GM06990 (cell line): ENCODE measurements at regions not wholly inside any gene's neighbourhood (a gene's known extent, or its start where the extent isn't known, plus 50 kb on each side); places are given as distances from the start of the nearest gene placed in this dataset.

Experiments
- DNase-seq: peaks from one replicate; pipeline ENCODE4 v3.0.0-alpha.2; 2011; ENCODE audit not compliant: insufficient read length; ENCODE audit errors: extremely low read depth
- H3K27me3 ChIP-seq: replicated peaks from 2 replicates; pipeline ENCODE4 v1.6.0; 2011; ENCODE audit warnings: low read length; ENCODE audit not compliant: control insufficient read depth, insufficient read depth
- H3K36me3 ChIP-seq: 2 replicates; pipeline ENCODE4 v1.5.1; 2011; ENCODE audit warnings: low read length; ENCODE audit not compliant: control insufficient read depth, insufficient read depth
- H3K4me3 ChIP-seq: replicated peaks from 2 replicates; pipeline ENCODE4 v1.5.1; 2011; ENCODE audit warnings: low read depth, mild to moderate bottlenecking, control low read depth, low read length
- CTCF ChIP-seq: IDR thresholded peaks from 2 replicates; pipeline ENCODE4 v1.5.1; 2011; ENCODE audit warnings: low read length, control low read depth, mild to moderate bottlenecking, inconsistent platforms; ENCODE audit not compliant: insufficient read depth, poor library complexity, severe bottlenecking

DNA sequence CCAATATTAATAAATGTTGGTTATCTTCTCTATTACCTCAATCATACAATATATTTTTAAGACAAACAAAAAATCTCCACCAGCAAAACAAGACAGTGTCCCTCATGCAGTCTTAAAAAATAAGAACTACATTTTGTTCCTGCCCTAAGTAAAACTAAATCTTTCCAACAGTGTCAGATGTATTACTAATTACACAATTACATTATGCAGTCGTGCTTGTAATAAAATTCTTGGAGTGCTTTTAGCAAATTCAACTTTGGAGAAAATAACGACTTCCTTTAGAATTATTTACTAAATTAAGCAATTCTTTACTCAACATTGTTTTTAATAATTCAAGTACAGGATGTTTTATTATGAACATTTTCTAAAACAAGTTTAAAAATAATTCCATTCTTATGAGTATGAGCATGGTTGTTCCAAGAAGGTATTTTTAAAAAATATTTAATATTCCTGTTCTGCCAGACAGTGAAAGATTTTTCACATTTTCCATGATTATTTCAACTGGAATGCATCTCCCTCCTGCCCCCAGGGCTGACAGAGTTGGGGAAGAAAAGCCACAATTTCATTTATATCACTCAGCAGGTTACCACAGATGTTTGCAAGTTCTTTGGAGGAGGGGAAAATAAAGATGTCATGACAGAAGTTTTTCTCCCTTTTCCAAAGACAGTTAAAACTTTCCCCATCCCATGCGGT, 137.9 kb downstream of the FAM114A2 start:
- Histone ChIP-seq H3K36me3 (no peaks in the 10 kb centered on the region), H3K27me3 (no peaks in the 10 kb centered on the region), H3K4me3 (no peak overlapping the region)
- TF ChIP-seq CTCF: no peak
- DNase-seq: no peak

GRCh38 chr5:153899746-153900145, 139.0 kb downstream of the FAM114A2 start:
- no peak overlapping the region for H3K4me3 ChIP-seq
- no peak for DNase-seq
- no peaks in the 10 kb centered on the region for H3K27me3 ChIP-seq
- TF ChIP-seq CTCF: no peak
- no peaks in the 10 kb centered on the region for H3K36me3 ChIP-seq

- no peak for TF ChIP-seq CTCF
- DNase-seq: peak; percentile 62
Measured at GRCh38 chr5:153896701-153897100, 142.0 kb downstream of the FAM114A2 start.

GRCh38 chr5:153896117-153896516, 142.6 kb downstream of the FAM114A2 start:
- DNase-seq: no peak
- H3K4me3 ChIP-seq: no peak overlapping the region
- H3K36me3 ChIP-seq: no peaks in the 10 kb centered on the region
- H3K27me3 ChIP-seq: no peaks in the 10 kb centered on the region
- TF ChIP-seq CTCF: no peak

More at GRCh38 chr5:153896701-153897100, 142.0 kb downstream of the FAM114A2 start:
- no peaks in the 10 kb centered on the region for H3K36me3 ChIP-seq
- no peak overlapping the region for H3K4me3 ChIP-seq
- no peaks in the 10 kb centered on the region for H3K27me3 ChIP-seq

GRCh38 chr5:153895266-153895665, 143.4 kb downstream of the FAM114A2 start:
- no peak for TF ChIP-seq CTCF

DNA sequence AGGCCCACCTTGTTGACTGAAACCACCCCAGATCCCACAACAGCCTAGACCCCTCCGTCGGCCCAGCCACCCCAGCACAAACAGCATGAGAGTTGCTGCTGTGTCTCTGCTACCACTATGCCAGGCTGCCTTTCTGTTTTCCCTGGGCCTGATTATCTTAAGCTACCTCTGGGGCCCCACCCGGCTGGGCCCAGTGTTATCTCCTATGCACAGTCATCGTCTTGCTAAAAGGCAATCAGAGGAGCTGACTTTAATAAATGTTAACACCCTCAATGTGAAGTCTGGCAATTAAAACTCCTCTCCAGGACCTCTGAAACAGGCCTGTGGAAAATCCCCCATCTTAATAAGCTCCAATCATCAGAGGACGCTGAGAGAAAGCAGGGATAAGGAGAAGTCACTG, 144.9 kb downstream of the FAM114A2 start:
- no peaks in the 10 kb centered on the region for H3K27me3 ChIP-seq
- H3K4me3 ChIP-seq: no peak overlapping the region
- DNase-seq: no peak
- no peak for TF ChIP-seq CTCF
- no peaks in the 10 kb centered on the region for H3K36me3 ChIP-seq

More at GRCh38 chr5:153895266-153895665, 143.4 kb downstream of the FAM114A2 start:
- Histone ChIP-seq H3K27me3 (no peaks in the 10 kb centered on the region), H3K36me3 (no peaks in the 10 kb centered on the region), H3K4me3 (no peak overlapping the region)
- DNase-seq: no peak
